Testis (tissue), 2 donors: ENCODE measurements at regions not wholly inside any gene's neighbourhood (a gene's known extent, or its start where the extent isn't known, plus 50 kb on each side); places are given as distances from the start of the nearest gene placed in this dataset.

Experiments
- CTCF ChIP-seq, 3 experiments: fragments of 450-650 bp in 2 of 3; fragments of 200-600 bp in 1 of 3; sonication (generic) in 1 of 3; IDR thresholded peaks; one replicate each; pipeline ENCODE4 v1.5.1; 2016 to 2019; ENCODE audit warnings: antibody characterized with exemption in 3 of 3, mild to moderate bottlenecking in 2 of 3, moderate library complexity in 1 of 3
- POLR2A ChIP-seq: fragments of 450-650 bp; IDR thresholded peaks from one replicate; pipeline ENCODE4 v1.6.1; 2017; ENCODE audit warnings: antibody characterized with exemption, mild to moderate bottlenecking, moderate library complexity

- TF ChIP-seq POLR2A (no peak), CTCF (IDR thresholded peaks at IDR 0.05) (no peak)
These were observed 274.1 kb downstream of the PCNX1 start for GRCh38 chr14:71181215-71182003.
